ENCODE measurements at regions not wholly inside any gene's neighbourhood (a gene's known extent, or its start where the extent isn't known, plus 50 kb on each side); places are given as distances from the start of the nearest gene placed in this dataset.

DNA sequence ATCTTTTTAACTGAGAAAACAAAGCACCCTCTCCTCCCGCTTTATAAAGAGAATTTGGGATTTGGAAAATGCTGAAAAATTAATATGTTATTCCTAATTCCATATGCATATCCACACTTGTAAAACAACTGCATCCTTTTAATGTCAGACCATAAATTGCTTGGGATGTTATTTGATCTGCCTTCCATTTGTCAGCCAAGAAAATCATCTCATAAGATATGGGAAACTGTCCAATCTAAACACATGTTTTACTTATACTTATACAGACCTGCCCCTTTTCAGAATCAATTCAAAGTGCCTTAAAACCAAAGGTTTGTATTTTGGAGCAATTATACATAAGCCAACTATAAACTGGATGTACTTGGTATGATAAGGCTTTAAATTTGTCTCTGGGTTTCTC is 595.5 kb upstream of the PFKP start:
- ATAC-seq, result no peak

DNA sequence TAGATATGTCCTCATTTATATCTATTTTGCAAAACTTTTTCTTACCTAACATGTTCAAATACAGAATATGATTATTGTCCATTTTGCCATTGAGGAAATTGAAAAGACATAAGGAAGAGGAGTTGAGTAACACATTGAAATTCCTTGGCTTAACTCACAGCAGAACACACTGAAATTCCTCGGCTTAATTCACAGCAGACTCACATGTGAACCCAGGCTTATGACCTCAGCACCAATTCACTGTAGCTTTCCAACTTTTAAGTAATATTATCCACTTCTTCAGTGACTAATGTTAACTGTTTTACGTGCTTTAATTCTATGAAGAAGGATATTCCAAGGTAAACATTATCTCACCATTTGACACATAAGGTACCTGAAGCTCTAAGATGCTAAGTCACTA is 597.5 kb upstream of the PFKP start:
- Histone ChIP-seq H3K4me3 (no peak overlapping the region), H3K27ac (no peak overlapping the region), H3K9me3 (peaks cover 0 to 24% of the 10 kb centered on the region in 2 donors), H3K36me3 (no peaks in the 10 kb centered on the region), H3K27me3 (no peaks in the 10 kb centered on the region), H3K4me1 (no peaks in the 10 kb centered on the region)
- DNase-seq, result no peak
- intact Hi-C loops (cut with DNase I), result no loop called here
- no peak for ATAC-seq
- TF ChIP-seq, protein P1, sequence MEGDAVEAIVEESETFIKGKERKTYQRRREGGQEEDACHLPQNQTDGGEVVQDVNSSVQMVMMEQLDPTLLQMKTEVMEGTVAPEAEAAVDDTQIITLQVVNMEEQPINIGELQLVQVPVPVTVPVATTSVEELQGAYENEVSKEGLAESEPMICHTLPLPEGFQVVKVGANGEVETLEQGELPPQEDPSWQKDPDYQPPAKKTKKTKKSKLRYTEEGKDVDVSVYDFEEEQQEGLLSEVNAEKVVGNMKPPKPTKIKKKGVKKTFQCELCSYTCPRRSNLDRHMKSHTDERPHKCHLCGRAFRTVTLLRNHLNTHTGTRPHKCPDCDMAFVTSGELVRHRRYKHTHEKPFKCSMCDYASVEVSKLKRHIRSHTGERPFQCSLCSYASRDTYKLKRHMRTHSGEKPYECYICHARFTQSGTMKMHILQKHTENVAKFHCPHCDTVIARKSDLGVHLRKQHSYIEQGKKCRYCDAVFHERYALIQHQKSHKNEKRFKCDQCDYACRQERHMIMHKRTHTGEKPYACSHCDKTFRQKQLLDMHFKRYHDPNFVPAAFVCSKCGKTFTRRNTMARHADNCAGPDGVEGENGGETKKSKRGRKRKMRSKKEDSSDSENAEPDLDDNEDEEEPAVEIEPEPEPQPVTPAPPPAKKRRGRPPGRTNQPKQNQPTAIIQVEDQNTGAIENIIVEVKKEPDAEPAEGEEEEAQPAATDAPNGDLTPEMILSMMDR (IDR thresholded peaks at IDR 0.05), result no peak

More for the DNA sequence above, 595.5 kb upstream of the PFKP start:
- peak in 2 of 4 donors; percentile 18 to 20 for DNase-seq
- intact Hi-C loops (cut with DNase I), result no loop called here
- no peak overlapping the region for H3K4me3 ChIP-seq
- TF ChIP-seq, protein P1 (IDR thresholded peaks at IDR 0.05), result no peak
- H3K27ac ChIP-seq, result no peak overlapping the region
- peaks cover 0 to 13% of the 10 kb centered on the region in 2 donors for H3K9me3 ChIP-seq
- no peaks in the 10 kb centered on the region for H3K36me3 ChIP-seq
- no peaks in the 10 kb centered on the region for H3K27me3 ChIP-seq
- no peaks in the 10 kb centered on the region for H3K4me1 ChIP-seq

- Histone ChIP-seq H3K36me3 (no peaks in the 10 kb centered on the region), H3K9me3 (peaks cover 0 to 18% of the 10 kb centered on the region in 2 donors), H3K27ac (no peak overlapping the region), H3K4me1 (no peaks in the 10 kb centered on the region), H3K4me3 (no peak overlapping the region), H3K27me3 (no peaks in the 10 kb centered on the region)
- ATAC-seq (no peak), DNase-seq (no peak)
- TF ChIP-seq, protein P1 (IDR thresholded peaks at IDR 0.05), result no peak
- intact Hi-C loops (cut with DNase I), result no loop called here
Measured at GRCh38 chr10:2464483-2464882, 602.9 kb upstream of the PFKP start.

- Histone ChIP-seq H3K4me3 (no peak overlapping the region), H3K9me3 (peaks cover 0 to 16% of the 10 kb centered on the region in 2 donors), H3K36me3 (no peaks in the 10 kb centered on the region), H3K27ac (no peak overlapping the region), H3K27me3 (no peaks in the 10 kb centered on the region), H3K4me1 (no peaks in the 10 kb centered on the region)
- intact Hi-C loops (cut with DNase I), result no loop called here
- ATAC-seq (no peak), DNase-seq (no peak)
- TF ChIP-seq, protein P1 (IDR thresholded peaks at IDR 0.05), result no peak
Measured at GRCh38 chr10:2463316-2463715, 604.0 kb upstream of the PFKP start.

DNA sequence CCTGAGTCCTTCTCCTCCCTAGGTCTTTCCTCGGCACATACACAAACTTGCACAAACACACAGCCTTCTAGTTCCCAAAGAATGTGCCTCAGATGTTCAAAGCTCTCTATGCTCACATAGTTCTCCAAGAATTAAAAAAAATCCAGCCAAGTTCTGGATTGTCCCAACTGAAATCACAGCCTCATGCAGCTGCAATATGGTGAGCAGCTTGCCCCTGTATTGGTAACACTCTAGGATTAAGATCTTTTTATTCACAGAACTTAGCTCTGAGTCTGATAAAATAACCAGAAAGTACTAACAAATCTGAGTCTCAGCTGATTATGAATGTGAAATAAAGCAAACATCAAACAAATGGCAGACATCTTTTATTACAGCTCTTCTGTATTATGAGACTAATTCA is 604.8 kb upstream of the PFKP start:
- TF ChIP-seq, protein P1 (IDR thresholded peaks at IDR 0.05), result no peak
- ATAC-seq, result no peak
- peak in 2 of 4 donors; percentile 58 to 82 for DNase-seq

More for the DNA sequence above, 604.8 kb upstream of the PFKP start:
- H3K36me3 ChIP-seq, result no peaks in the 10 kb centered on the region
- H3K9me3 ChIP-seq, result peaks cover 0 to 11% of the 10 kb centered on the region in 2 donors
- no peak overlapping the region for H3K27ac ChIP-seq
- no peaks in the 10 kb centered on the region for H3K27me3 ChIP-seq
- H3K4me3 ChIP-seq, result no peak overlapping the region
- H3K4me1 ChIP-seq, result no peaks in the 10 kb centered on the region
- intact Hi-C loops (cut with DNase I), result no loop called here
